ENCODE measurements at regions not wholly inside any gene's neighbourhood (a gene's known extent, or its start where the extent isn't known, plus 50 kb on each side); places are given as distances from the start of the nearest gene placed in this dataset.

DNA sequence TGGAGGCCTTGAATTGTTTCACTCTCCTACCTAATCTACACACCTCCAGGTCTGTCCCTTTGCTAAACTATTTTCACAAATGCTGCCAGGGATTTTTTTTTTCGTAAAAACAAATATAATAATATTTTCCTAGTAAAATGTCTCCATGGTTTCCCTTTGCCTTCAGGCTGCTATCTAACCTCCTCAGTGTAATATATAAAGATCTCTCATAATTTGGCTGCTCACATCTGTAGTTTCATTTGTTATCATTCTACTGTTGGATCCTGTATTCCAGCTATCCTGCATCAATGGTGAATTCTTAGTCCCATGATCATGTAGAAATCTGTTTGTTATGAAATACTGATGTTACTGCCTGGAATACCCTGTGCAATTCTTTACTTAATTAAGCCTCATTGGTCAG, 211.9 kb upstream of the CHRM2 start:
- TF ChIP-seq YY1 (IDR thresholded peaks at IDR 0.05) = no peak
- TF ChIP-seq, protein P1, sequence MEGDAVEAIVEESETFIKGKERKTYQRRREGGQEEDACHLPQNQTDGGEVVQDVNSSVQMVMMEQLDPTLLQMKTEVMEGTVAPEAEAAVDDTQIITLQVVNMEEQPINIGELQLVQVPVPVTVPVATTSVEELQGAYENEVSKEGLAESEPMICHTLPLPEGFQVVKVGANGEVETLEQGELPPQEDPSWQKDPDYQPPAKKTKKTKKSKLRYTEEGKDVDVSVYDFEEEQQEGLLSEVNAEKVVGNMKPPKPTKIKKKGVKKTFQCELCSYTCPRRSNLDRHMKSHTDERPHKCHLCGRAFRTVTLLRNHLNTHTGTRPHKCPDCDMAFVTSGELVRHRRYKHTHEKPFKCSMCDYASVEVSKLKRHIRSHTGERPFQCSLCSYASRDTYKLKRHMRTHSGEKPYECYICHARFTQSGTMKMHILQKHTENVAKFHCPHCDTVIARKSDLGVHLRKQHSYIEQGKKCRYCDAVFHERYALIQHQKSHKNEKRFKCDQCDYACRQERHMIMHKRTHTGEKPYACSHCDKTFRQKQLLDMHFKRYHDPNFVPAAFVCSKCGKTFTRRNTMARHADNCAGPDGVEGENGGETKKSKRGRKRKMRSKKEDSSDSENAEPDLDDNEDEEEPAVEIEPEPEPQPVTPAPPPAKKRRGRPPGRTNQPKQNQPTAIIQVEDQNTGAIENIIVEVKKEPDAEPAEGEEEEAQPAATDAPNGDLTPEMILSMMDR (IDR thresholded peaks at IDR 0.05; ENCODE audit: low read depth, low read length, missing input control) = no peak
- TF ChIP-seq, protein P2, sequence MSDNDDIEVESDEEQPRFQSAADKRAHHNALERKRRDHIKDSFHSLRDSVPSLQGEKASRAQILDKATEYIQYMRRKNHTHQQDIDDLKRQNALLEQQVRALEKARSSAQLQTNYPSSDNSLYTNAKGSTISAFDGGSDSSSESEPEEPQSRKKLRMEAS (IDR thresholded peaks at IDR 0.05) = no peak

Data from liver (tissue), 2 donors.